Thyroid gland (tissue), 4 donors: ENCODE measurements at regions not wholly inside any gene's neighbourhood (a gene's known extent, or its start where the extent isn't known, plus 50 kb on each side); places are given as distances from the start of the nearest gene placed in this dataset.

Experiments used
- CTCF ChIP-seq, 6 experiments: fragments of 200-600 bp in 3 of 6; fragments of 450-650 bp in 3 of 6; sonication (generic) in 3 of 6; IDR thresholded peaks; one replicate each; pipeline ENCODE4 v1.5.1; 2016 to 2019; ENCODE audit warnings: antibody characterized with exemption in 6 of 6, mild to moderate bottlenecking in 2 of 6, inconsistent platforms in 1 of 6, moderate library complexity in 1 of 6
- POLR2A ChIP-seq, 2 donors: fragments of 450-650 bp; IDR thresholded peaks; one replicate each; pipeline ENCODE4 v1.6.1; 2017; ENCODE audit warnings: antibody characterized with exemption in 2 of 2, mild to moderate bottlenecking in 2 of 2, moderate library complexity in 1 of 2

DNA sequence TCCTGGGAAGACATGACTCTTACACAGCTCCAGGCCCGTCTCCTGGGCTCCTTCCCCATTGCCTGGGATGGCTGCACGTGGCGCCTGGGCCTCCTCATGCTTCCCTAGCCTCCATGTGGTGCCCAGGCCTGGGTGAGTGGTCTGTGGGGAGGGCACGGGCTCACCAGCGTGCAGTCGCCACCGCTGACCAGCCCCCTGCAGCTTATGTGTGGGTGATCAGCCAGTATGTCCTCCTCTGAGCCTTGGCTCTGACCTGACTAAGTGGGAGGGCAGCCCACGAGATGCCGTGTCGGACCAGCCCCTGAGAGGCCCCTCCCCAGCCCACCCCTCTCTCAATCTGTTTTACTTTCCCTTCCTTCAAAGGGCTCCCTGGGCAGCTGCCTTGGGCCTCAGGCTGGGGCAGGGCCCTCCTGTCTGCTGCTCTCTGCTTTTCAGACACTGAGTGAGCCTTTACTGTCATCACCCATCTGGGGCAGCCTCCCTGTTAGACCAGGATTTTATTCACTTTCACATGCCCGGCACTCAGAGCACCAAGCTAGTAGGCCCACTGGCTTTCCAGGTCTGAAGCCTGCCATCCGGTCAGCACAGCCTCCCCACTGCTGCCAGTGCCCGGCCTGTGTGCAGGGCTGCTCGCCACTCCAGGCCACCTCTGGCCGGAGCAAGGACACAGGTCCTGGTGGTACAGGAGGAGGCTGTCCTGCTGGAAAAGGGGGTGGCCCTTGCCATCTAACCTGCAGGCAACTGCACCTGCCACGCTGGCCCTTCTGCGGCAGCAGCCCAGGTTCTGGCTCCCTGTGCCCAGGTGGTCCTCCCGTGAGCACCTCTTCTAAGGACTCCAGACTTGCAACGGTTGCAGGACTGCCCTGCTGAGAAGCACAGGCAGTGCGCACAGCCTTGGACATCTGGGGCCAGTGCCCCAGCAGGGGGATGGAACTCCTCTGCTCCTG, 84.9 kb upstream of the HPCAL1 start:
- no peak for TF ChIP-seq POLR2A (IDR thresholded peaks at IDR 0.05)
- TF ChIP-seq CTCF (IDR thresholded peaks at IDR 0.05): no peak
